Thyroid gland (tissue), 4 donors: ENCODE measurements at regions not wholly inside any gene's neighbourhood (a gene's known extent, or its start where the extent isn't known, plus 50 kb on each side); places are given as distances from the start of the nearest gene placed in this dataset.

Source experiments
- DNase-seq, 2 donors: peaks; one replicate each; pipeline ENCODE4 v3.0.0-alpha.2; 2019
- H3K27ac ChIP-seq, 3 donors: fragments of 200-600 bp; sonication (generic); 1 replicate in 2 of 3; 2 replicates in 1 of 3; pipeline ENCODE4 v1.5.1; 2016 to 2019; ENCODE audit warnings: mild to moderate bottlenecking in 1 of 3, moderate library complexity in 1 of 3
- H3K27me3 ChIP-seq: fragments of 200-600 bp; sonication (generic); one replicate; pipeline ENCODE4 v1.5.1; 2019
- H3K36me3 ChIP-seq, 2 donors: fragments of 200-600 bp; sonication (generic); one replicate each; pipeline ENCODE4 v1.5.1; 2016 to 2019
- H3K4me1 ChIP-seq, 2 donors: fragments of 200-600 bp; sonication (generic); one replicate each; pipeline ENCODE4 v1.5.1; 2017 to 2019
- H3K4me3 ChIP-seq, 3 donors: fragments of 200-600 bp; sonication (generic); replicated peaks in 1 of 3; 1 replicate in 2 of 3; 2 replicates in 1 of 3; pipeline ENCODE4 v1.5.1; 2016; ENCODE audit warnings: mild to moderate bottlenecking in 1 of 3
- H3K9me3 ChIP-seq: fragments of 200-600 bp; sonication (generic); one replicate; pipeline ENCODE4 v1.5.1; 2017
- POLR2A ChIP-seq, 2 donors: fragments of 450-650 bp; IDR thresholded peaks; one replicate each; pipeline ENCODE4 v1.6.1; 2017; ENCODE audit warnings: antibody characterized with exemption in 2 of 2, mild to moderate bottlenecking in 2 of 2, moderate library complexity in 1 of 2
- WGBS, 2 donors: methylation state at CpG; one replicate each; pipeline ENCODE4 v1.1.5; 2017; 5-methylcytosine and 5-hydroxymethylcytosine counted together
- intact Hi-C: fragments of 100-400 bp; cut with DNase I; formaldehyde crosslinking; loops from one replicate; pipeline ENCODE4 v1.15.1; 2023
- TF ChIP-seq, protein P1 (sequence below), 6 experiments: fragments of 200-600 bp in 3 of 6; fragments of 450-650 bp in 3 of 6; sonication (generic) in 3 of 6; IDR thresholded peaks; one replicate each; pipeline ENCODE4 v1.5.1; 2016 to 2019; ENCODE audit warnings: antibody characterized with exemption in 6 of 6, mild to moderate bottlenecking in 2 of 6, inconsistent platforms in 1 of 6, moderate library complexity in 1 of 6

DNA sequence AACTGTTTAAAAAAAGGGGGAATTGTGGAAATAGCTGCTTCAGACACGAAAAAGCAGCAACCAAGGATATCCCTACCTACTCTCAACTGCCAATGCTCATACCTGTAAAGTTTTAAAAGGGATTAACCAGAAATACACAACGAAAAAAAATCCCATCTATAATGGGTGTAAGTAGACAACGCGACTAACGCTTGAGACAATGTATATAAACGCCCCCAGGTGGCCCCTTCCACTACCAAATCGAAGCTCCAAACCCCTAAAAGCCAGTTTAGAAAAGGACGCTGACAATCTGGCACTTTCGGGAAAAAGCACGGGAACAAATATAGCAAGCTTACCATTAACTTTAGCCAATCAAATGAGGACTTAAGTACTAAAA lies 94.5 kb upstream of the BTN3A2 start:
- H3K36me3 ChIP-seq, result no peaks in the 10 kb centered on the region
- 29% methylated on average over 10 of the region's 10 CpGs for WGBS, 2 donors
- no peak for TF ChIP-seq POLR2A (IDR thresholded peaks at IDR 0.05)
- TF ChIP-seq, protein P1, sequence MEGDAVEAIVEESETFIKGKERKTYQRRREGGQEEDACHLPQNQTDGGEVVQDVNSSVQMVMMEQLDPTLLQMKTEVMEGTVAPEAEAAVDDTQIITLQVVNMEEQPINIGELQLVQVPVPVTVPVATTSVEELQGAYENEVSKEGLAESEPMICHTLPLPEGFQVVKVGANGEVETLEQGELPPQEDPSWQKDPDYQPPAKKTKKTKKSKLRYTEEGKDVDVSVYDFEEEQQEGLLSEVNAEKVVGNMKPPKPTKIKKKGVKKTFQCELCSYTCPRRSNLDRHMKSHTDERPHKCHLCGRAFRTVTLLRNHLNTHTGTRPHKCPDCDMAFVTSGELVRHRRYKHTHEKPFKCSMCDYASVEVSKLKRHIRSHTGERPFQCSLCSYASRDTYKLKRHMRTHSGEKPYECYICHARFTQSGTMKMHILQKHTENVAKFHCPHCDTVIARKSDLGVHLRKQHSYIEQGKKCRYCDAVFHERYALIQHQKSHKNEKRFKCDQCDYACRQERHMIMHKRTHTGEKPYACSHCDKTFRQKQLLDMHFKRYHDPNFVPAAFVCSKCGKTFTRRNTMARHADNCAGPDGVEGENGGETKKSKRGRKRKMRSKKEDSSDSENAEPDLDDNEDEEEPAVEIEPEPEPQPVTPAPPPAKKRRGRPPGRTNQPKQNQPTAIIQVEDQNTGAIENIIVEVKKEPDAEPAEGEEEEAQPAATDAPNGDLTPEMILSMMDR (IDR thresholded peaks at IDR 0.05), result no peak
- H3K4me1 ChIP-seq, result peaks cover 5 to 6% of the 10 kb centered on the region in 2 donors
- H3K9me3 ChIP-seq, result no peaks in the 10 kb centered on the region
- H3K27me3 ChIP-seq, result no peaks in the 10 kb centered on the region
- no peak overlapping the region for H3K27ac ChIP-seq
- intact Hi-C loops, result loop anchor here (10.0 kb wide), 1 partner anchor 56 kb away; a partner anchor contains a TSS
- no peak for DNase-seq
- no peak overlapping the region for H3K4me3 ChIP-seq

DNA sequence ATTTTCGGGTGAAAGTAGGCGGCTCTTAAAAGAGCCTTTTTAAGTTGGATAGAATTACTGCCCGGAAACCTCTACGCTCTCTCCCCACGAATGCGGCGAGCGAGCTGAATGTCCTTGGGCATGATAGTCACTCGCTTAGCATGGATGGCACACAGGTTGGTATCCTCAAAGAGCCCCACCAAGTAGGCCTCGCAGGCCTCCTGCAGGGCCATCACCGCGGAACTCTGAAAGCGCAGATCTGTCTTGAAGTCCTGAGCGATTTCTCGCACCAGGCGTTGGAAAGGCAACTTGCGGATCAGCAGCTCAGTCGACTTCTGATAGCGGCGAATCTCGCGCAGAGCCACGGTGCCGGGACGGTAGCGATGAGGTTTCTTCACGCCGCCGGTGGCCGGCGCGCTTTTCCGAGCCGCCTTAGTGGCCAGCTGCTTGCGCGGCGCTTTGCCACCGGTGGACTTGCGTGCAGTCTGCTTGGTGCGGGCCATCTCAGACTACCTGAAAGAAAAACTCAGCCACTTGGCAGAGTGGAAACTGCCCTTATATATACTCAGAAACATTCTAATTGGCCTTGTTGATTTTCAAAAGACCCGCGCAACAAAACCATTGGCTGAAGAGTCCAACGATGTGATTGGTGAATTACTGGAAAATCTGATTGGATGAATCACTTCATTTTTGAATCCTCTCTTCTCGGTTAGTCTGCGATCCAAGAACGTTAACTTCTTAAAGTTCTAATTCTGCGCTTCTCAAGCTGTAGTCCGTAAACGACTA lies 93.9 kb upstream of the BTN3A2 start:
- 4 to 6% methylated on average over 30 to 37 of the region's 49 CpGs for WGBS, 2 donors
- H3K27me3 ChIP-seq, result no peaks in the 10 kb centered on the region
- no peaks in the 10 kb centered on the region for H3K9me3 ChIP-seq
- no peaks in the 10 kb centered on the region for H3K36me3 ChIP-seq
- H3K4me1 ChIP-seq, result peaks cover 5 to 6% of the 10 kb centered on the region in 2 donors
- peak; percentile 65 to 67 for DNase-seq
- peak overlapping the region; percentile 85 to 97 (median 89) for H3K27ac ChIP-seq
- TF ChIP-seq, protein P1 (IDR thresholded peaks at IDR 0.05), result no peak
- peak in 1 of 2 donors; percentile 46 for TF ChIP-seq POLR2A (IDR thresholded peaks at IDR 0.05)
- intact Hi-C loops, result loop anchor here (10.0 kb wide), 1 partner anchor 56 kb away; a partner anchor contains a TSS
- peak overlapping the region in 2 of 3 donors; percentile 17 to 34 for H3K4me3 ChIP-seq

DNA sequence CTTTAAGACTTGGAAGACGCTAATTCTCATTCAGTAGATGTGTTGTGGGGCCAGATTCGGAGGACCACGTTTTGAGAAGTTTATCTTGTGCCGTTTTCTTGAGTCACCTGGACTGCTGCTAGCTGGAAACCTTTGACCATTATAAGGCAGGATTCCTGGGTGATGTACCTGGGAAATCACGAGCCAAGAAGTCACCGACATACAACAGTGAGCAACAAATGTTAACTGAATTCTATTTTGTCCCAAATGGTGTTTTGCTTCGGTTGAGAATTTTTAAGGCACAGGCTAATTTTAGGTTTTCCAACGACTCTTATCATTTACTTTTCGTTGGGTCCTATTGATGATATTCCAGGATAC lies 93.4 kb upstream of the BTN3A2 start:
- TF ChIP-seq, protein P1 (IDR thresholded peaks at IDR 0.05), result no peak
- no peak for TF ChIP-seq POLR2A (IDR thresholded peaks at IDR 0.05)
- peak overlapping the region; percentile 85 to 97 (median 89) for H3K27ac ChIP-seq
- H3K27me3 ChIP-seq, result no peaks in the 10 kb centered on the region
- H3K36me3 ChIP-seq, result no peaks in the 10 kb centered on the region
- H3K4me1 ChIP-seq, result peaks cover 5 to 6% of the 10 kb centered on the region in 2 donors
- 1 to 2% methylated on average over 9 of the region's 9 CpGs for WGBS, 2 donors
- intact Hi-C loops, result loop anchor here (10.0 kb wide), 1 partner anchor 57 kb away; a partner anchor contains a TSS
- DNase-seq, result peak; percentile 33 to 38
- no peaks in the 10 kb centered on the region for H3K9me3 ChIP-seq
- H3K4me3 ChIP-seq, result peak overlapping the region in 2 of 3 donors; percentile 17 to 34

DNA sequence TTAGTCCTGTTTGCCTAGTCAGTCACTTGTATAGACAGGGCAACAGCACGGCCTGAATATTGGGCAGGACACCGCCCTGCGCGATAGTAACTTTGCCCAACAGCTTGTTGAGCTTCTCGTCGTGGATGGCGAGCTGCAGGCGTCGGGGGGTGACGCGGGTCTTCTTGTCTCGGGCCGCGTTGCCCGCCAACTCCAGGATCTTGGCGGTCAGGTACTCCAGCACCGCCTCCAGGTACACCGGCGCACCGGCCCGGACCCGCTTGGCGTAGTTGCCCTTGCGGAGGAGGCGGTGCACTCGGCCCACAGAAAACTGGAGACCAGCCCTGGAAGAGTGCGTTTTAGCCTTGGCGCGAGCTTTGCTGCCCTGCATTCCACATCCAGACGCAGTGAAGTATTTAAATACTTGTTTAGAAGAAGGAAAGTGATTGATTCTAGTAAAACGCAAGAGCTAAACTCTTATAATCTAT lies 92.8 kb upstream of the BTN3A2 start:
- WGBS, 2 donors, result 2 to 3% methylated on average over 30 of the region's 31 CpGs
- Histone ChIP-seq H3K27me3 (no peaks in the 10 kb centered on the region), H3K36me3 (no peaks in the 10 kb centered on the region), H3K9me3 (no peaks in the 10 kb centered on the region), H3K4me1 (peaks cover 5 to 6% of the 10 kb centered on the region in 2 donors), H3K27ac (peak overlapping the region; percentile 85 to 97 (median 89)), H3K4me3 (peak overlapping the region in 2 of 3 donors; percentile 10 to 34)
- DNase-seq, result peak; percentile 83 to 84
- intact Hi-C loops, result loop anchor here (10.0 kb wide), 1 partner anchor 57 kb away; a partner anchor contains a TSS
- no peak for TF ChIP-seq POLR2A (IDR thresholded peaks at IDR 0.05)
- TF ChIP-seq, protein P1 (IDR thresholded peaks at IDR 0.05), result peak in 1 of 6 experiments; percentile 7
